WI38 (cell line): ENCODE measurements at regions not wholly inside any gene's neighbourhood (a gene's known extent, or its start where the extent isn't known, plus 50 kb on each side); places are given as distances from the start of the nearest gene placed in this dataset.

Experiments used
- H3K4me3 ChIP-seq: 2 replicates; pipeline ENCODE4 v1.5.1; 2011; ENCODE audit warnings: low read depth, mild to moderate bottlenecking, control low read depth, low read length
- CTCF ChIP-seq: IDR thresholded peaks from 2 replicates; pipeline ENCODE4 v1.5.1; 2012; ENCODE audit warnings: low read depth, mild to moderate bottlenecking, control low read depth, low read length

GRCh38 chr4:186775902-186776301 lies 52.2 kb upstream of the FAT1 start:
- no peak for TF ChIP-seq CTCF
- H3K4me3 ChIP-seq: no peak overlapping the region

GRCh38 chr4:186778134-186778533 lies 54.5 kb upstream of the FAT1 start:
- no peak overlapping the region for H3K4me3 ChIP-seq
- TF ChIP-seq CTCF: no peak

- H3K4me3 ChIP-seq: no peak overlapping the region
- no peak for TF ChIP-seq CTCF
Observed at GRCh38 chr4:186780291-186781031, 56.8 kb upstream of the FAT1 start.

- no peak overlapping the region for H3K4me3 ChIP-seq
- TF ChIP-seq CTCF: no peak
Observed at GRCh38 chr4:186781032-186781917, 57.6 kb upstream of the FAT1 start.

- H3K4me3 ChIP-seq: no peak overlapping the region
- no peak for TF ChIP-seq CTCF
Observed at GRCh38 chr4:186782302-186782701, 58.6 kb upstream of the FAT1 start.

GRCh38 chr4:186787536-186787935 lies 63.9 kb upstream of the FAT1 start:
- TF ChIP-seq CTCF: no peak
- no peak overlapping the region for H3K4me3 ChIP-seq

- peak overlapping the region; percentile 20 for H3K4me3 ChIP-seq
- TF ChIP-seq CTCF: no peak
Observed at GRCh38 chr4:186789651-186790050, 66.0 kb upstream of the FAT1 start.
